ENCODE measurements at regions not wholly inside any gene's neighbourhood (a gene's known extent, or its start where the extent isn't known, plus 50 kb on each side); places are given as distances from the start of the nearest gene placed in this dataset.

DNA sequence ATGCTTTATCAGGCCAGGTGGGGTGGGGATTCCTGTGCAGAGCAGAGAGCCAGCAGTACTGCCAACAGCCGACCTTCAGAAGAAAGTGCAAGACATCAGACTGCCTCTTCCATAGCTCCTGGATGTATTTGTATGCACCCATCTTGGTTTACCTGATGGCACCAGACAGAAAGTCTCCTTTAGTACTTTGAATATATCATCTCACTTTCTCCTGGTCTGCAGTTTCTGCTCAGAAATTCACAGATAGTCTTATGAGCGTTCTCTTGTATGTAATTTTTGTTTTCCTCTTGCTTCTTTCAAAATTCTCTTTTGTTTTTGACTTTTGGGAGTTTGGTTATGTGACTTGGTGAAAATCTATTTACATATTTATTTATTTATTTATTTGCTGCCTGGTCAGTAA, 446.4 kb upstream of the CADM1 start:
- TF ChIP-seq, protein P1, sequence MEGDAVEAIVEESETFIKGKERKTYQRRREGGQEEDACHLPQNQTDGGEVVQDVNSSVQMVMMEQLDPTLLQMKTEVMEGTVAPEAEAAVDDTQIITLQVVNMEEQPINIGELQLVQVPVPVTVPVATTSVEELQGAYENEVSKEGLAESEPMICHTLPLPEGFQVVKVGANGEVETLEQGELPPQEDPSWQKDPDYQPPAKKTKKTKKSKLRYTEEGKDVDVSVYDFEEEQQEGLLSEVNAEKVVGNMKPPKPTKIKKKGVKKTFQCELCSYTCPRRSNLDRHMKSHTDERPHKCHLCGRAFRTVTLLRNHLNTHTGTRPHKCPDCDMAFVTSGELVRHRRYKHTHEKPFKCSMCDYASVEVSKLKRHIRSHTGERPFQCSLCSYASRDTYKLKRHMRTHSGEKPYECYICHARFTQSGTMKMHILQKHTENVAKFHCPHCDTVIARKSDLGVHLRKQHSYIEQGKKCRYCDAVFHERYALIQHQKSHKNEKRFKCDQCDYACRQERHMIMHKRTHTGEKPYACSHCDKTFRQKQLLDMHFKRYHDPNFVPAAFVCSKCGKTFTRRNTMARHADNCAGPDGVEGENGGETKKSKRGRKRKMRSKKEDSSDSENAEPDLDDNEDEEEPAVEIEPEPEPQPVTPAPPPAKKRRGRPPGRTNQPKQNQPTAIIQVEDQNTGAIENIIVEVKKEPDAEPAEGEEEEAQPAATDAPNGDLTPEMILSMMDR (IDR thresholded peaks at IDR 0.05 in 4 of 5, conservative IDR thresholded peaks at IDR 0.05 in 1 of 5) = no peak
- TF ChIP-seq POLR2A (IDR thresholded peaks at IDR 0.05) = no peak

Data from gastrocnemius medialis (tissue), 4 donors.